Activated naive CD8-positive, alpha-beta T cell treated with anti-CD3 and anti-CD28 coated beads, Interleukin-2, amount 10 ng/mL, durations not matched to agents 7 days and 5 days (primary cell): ENCODE measurements at regions not wholly inside any gene's neighbourhood (a gene's known extent, or its start where the extent isn't known, plus 50 kb on each side); places are given as distances from the start of the nearest gene placed in this dataset.
"Not testable (repeated sequence)": the region's sequence is repeated elsewhere in the genome, so short reads cannot be mapped to it uniquely, and the experiment has no call there.

Source experiments
- ATAC-seq: fragments of 150-1000 bp; cut with Tn5 transposase; one replicate; pipeline ENCODE4 v1.10.0; 2021; ENCODE audit warnings: low read depth, moderate library complexity
- POLR2A ChIA-PET: fragments of 350-600 bp; sonication (Branson Sonifier 250); formaldehyde crosslinking; loops from one replicate; lab custom pipeline; 2021; ENCODE audit warnings: antibody characterized with exemption; lab: Charles Lee
- DNase-seq: peaks from one replicate; pipeline ENCODE4 v3.0.0; 2021
- H3K27ac Mint-ChIP-seq: one replicate; pipeline ENCODE4 v1.8.0; 2022; ENCODE audit warnings: mild to moderate bottlenecking, mixed read lengths
- H3K27me3 Mint-ChIP-seq: one replicate; pipeline ENCODE4 v1.8.0; 2022; ENCODE audit warnings: mild to moderate bottlenecking, moderate library complexity, mixed read lengths
- H3K36me3 Mint-ChIP-seq: one replicate; pipeline ENCODE4 v1.8.0; 2021; ENCODE audit warnings: mild to moderate bottlenecking, mixed read lengths
- H3K4me1 Mint-ChIP-seq: one replicate; pipeline ENCODE4 v1.8.0; 2021; ENCODE audit warnings: mixed read lengths
- H3K4me3 Mint-ChIP-seq: one replicate; pipeline ENCODE4 v1.8.0; 2022; ENCODE audit warnings: mild to moderate bottlenecking, moderate library complexity, mixed read lengths
- H3K9me3 Mint-ChIP-seq: one replicate; pipeline ENCODE4 v1.8.0; 2021; ENCODE audit warnings: mixed read lengths

- H3K27me3 Mint-ChIP-seq, H3K4me1 Mint-ChIP-seq, H3K4me3 Mint-ChIP-seq, DNase-seq, H3K36me3 Mint-ChIP-seq, H3K9me3 Mint-ChIP-seq, H3K27ac Mint-ChIP-seq, ATAC-seq, POLR2A ChIA-PET: not testable (repeated sequence)
These were observed 3019.4 kb upstream of the TEKT4 start for GRCh38 chr2:91851689-91852420.

- H3K4me1 Mint-ChIP-seq, H3K27me3 Mint-ChIP-seq, ATAC-seq, H3K27ac Mint-ChIP-seq, DNase-seq, H3K9me3 Mint-ChIP-seq, POLR2A ChIA-PET, H3K36me3 Mint-ChIP-seq, H3K4me3 Mint-ChIP-seq: not testable (repeated sequence)
These were observed 3014.3 kb upstream of the TEKT4 start for GRCh38 chr2:91856971-91857370.

- H3K4me3 Mint-ChIP-seq, DNase-seq, POLR2A ChIA-PET, H3K4me1 Mint-ChIP-seq, H3K36me3 Mint-ChIP-seq, H3K9me3 Mint-ChIP-seq, H3K27ac Mint-ChIP-seq, ATAC-seq, H3K27me3 Mint-ChIP-seq: not testable (repeated sequence)
These were observed 3013.5 kb upstream of the TEKT4 start for GRCh38 chr2:91857711-91858110.

GRCh38 chr2:91871716-91872115, 2999.5 kb upstream of the TEKT4 start:
- H3K4me3 Mint-ChIP-seq, DNase-seq, H3K27me3 Mint-ChIP-seq, H3K36me3 Mint-ChIP-seq, H3K9me3 Mint-ChIP-seq, POLR2A ChIA-PET, H3K27ac Mint-ChIP-seq, ATAC-seq, H3K4me1 Mint-ChIP-seq: not testable (repeated sequence)

- POLR2A ChIA-PET, H3K27ac Mint-ChIP-seq, H3K4me3 Mint-ChIP-seq, H3K27me3 Mint-ChIP-seq, H3K36me3 Mint-ChIP-seq, ATAC-seq, H3K4me1 Mint-ChIP-seq, DNase-seq, H3K9me3 Mint-ChIP-seq: not testable (repeated sequence)
These were observed 2997.8 kb upstream of the TEKT4 start for GRCh38 chr2:91873416-91873815.

GRCh38 chr2:91877658-91878210, 2993.5 kb upstream of the TEKT4 start:
- DNase-seq, ATAC-seq, H3K27ac Mint-ChIP-seq, POLR2A ChIA-PET, H3K27me3 Mint-ChIP-seq, H3K4me3 Mint-ChIP-seq, H3K4me1 Mint-ChIP-seq, H3K9me3 Mint-ChIP-seq, H3K36me3 Mint-ChIP-seq: not testable (repeated sequence)

GRCh38 chr2:91895091-91895490, 2976.1 kb upstream of the TEKT4 start:
- POLR2A ChIA-PET, DNase-seq, H3K4me3 Mint-ChIP-seq, H3K4me1 Mint-ChIP-seq, H3K9me3 Mint-ChIP-seq, ATAC-seq, H3K36me3 Mint-ChIP-seq, H3K27me3 Mint-ChIP-seq, H3K27ac Mint-ChIP-seq: not testable (repeated sequence)

- ATAC-seq, H3K4me3 Mint-ChIP-seq, H3K4me1 Mint-ChIP-seq, H3K27me3 Mint-ChIP-seq, DNase-seq, POLR2A ChIA-PET, H3K36me3 Mint-ChIP-seq, H3K9me3 Mint-ChIP-seq, H3K27ac Mint-ChIP-seq: not testable (repeated sequence)
These were observed 2953.6 kb upstream of the TEKT4 start for GRCh38 chr2:91917602-91918001.
